Fibroblast of pulmonary artery (primary cell): ENCODE measurements at regions not wholly inside any gene's neighbourhood (a gene's known extent, or its start where the extent isn't known, plus 50 kb on each side); places are given as distances from the start of the nearest gene placed in this dataset.
"Not testable (repeated sequence)": the region's sequence is repeated elsewhere in the genome, so short reads cannot be mapped to it uniquely, and the experiment has no call there.

Source experiments
- DNase-seq: peaks from one replicate; pipeline ENCODE4 v3.0.0-alpha.2; 2010; ENCODE audit warnings: low read depth
- H3K4me3 ChIP-seq: replicated peaks from 2 replicates; pipeline ENCODE4 v1.5.1; 2011; ENCODE audit warnings: low read depth, mild to moderate bottlenecking, control low read depth, low read length, moderate library complexity
- CTCF ChIP-seq: IDR thresholded peaks from 2 replicates; pipeline ENCODE4 v1.5.1; 2011; ENCODE audit warnings: mild to moderate bottlenecking, control low read depth, low read length, inconsistent platforms; ENCODE audit errors: missing control alignments

- DNase-seq = no peak
- TF ChIP-seq CTCF = no peak
- H3K4me3 ChIP-seq = no peak overlapping the region
These were observed 111.3 kb upstream of the SAMSN1 start for GRCh38 chr21:14657241-14658008.

DNA sequence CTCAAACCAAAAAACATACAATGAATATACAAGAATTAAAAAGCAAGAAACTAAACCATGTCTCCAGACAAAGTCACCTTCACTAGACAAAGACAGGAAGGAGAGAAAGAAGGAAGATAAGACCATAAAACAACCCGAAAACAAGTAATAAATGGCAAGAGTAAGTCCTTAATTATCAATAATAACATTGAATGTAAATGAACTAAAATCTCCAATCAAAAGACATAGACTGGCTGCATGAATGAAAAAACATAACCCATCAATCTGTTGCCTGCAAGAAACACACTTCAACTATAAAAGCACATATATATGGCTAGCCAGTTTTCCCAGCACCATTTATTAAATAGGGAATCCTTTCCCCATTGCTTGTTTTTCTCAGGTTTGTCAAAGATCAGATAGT, 100.8 kb upstream of the SAMSN1 start:
- no peak for DNase-seq
- TF ChIP-seq CTCF = no peak
- H3K4me3 ChIP-seq = no peak overlapping the region

DNA sequence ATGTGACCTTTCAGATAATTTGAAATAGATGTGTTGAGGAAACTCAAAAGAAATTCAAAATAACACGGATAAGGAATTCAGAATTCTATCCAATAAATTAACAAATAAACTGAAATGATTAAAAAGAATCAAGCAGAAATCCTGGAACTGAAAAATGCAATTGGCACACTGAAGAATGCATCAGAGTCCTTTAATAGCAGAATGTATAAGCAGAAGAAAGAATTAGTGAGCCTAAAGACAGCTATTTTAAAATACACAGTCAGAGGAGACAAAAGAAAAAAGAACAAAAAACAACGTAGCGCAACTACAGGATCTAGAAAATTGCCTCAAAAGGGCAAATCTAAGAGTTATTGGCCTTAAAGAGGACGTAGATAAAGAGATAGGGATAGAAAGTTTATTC, 99.6 kb upstream of the SAMSN1 start:
- TF ChIP-seq CTCF = no peak
- no peak overlapping the region for H3K4me3 ChIP-seq
- DNase-seq = no peak

GRCh38 chr21:14632359-14632758, 86.2 kb upstream of the SAMSN1 start:
- H3K4me3 ChIP-seq = no peak overlapping the region
- no peak for TF ChIP-seq CTCF
- no peak for DNase-seq

- no peak overlapping the region for H3K4me3 ChIP-seq
These were observed 84.5 kb upstream of the SAMSN1 start for GRCh38 chr21:14630556-14631069.

DNA sequence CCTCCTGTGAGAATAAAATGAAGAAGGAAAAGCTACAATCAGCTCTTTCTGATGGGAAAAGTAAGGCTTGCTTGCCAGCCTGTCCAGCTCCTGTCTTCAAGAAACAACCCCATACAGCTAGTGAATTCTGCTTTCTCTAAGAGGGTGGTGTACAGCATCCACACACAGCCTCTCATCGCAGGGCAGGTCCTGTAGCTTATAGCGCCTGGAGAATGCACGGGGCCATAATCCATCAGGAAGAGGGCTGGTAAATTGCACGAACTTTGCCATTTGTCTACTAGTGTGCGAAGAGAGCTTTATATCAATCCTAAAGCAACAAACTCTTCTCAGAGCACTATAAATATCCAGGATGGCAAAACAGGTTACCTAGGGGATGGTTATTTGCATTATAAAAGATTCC, 83.3 kb upstream of the SAMSN1 start:
- no peak for DNase-seq
- H3K4me3 ChIP-seq = no peak overlapping the region
- TF ChIP-seq CTCF = no peak

More at GRCh38 chr21:14630556-14631069, 84.5 kb upstream of the SAMSN1 start:
- TF ChIP-seq CTCF = no peak
- peak; percentile 11 for DNase-seq

GRCh38 chr21:14623079-14623478, 77.0 kb upstream of the SAMSN1 start:
- not testable (repeated sequence) for H3K4me3 ChIP-seq, DNase-seq
